ENCODE measurements at regions not wholly inside any gene's neighbourhood (a gene's known extent, or its start where the extent isn't known, plus 50 kb on each side); places are given as distances from the start of the nearest gene placed in this dataset.

DNA sequence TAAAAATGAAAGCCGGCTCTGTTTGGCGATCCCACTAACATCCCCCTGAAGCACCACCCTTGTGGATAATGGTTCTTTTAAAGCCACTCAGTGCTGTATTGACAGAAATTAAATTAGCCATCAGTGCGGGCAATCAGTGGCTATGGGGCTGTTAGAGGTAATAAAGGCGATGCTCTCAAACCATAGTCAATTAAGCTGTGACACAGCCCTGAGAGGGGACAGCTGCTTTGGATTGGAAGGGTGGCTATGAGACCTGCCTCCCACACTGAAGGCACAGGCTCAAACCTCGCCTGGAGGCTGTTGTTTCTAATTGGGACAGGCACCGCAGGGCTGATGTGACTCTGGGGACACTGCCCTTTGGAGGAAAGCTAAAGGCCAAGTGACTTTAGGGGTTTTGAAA lies 562.2 kb downstream of the VRK1 start:
- no peaks in the 10 kb centered on the region for H3K27me3 ChIP-seq (ENCODE audit: insufficient read depth, poor library complexity, severe bottlenecking)
- no peak overlapping the region for H3K4me3 ChIP-seq (replicated peaks; ENCODE audit: insufficient read depth, low read length)
- DNase-seq (ENCODE audit: low read depth in 1 of 2, low spot score in 1 of 2): no peak
- H3K27ac ChIP-seq (replicated peaks): no peak overlapping the region
- TF ChIP-seq GABPA (IDR thresholded peaks at IDR 0.05; ENCODE audit: low read depth) (no peak), POLR2AphosphoS5 (IDR thresholded peaks at IDR 0.05; ENCODE audit: low read depth) (no peak), SPI1 (IDR thresholded peaks at IDR 0.05; ENCODE audit: borderline replicate concordance, low read depth) (no peak), CTCF (IDR thresholded peaks at IDR 0.05; ENCODE audit: insufficient read depth, low read length) (no peak)
- TF ChIP-seq, protein P1, sequence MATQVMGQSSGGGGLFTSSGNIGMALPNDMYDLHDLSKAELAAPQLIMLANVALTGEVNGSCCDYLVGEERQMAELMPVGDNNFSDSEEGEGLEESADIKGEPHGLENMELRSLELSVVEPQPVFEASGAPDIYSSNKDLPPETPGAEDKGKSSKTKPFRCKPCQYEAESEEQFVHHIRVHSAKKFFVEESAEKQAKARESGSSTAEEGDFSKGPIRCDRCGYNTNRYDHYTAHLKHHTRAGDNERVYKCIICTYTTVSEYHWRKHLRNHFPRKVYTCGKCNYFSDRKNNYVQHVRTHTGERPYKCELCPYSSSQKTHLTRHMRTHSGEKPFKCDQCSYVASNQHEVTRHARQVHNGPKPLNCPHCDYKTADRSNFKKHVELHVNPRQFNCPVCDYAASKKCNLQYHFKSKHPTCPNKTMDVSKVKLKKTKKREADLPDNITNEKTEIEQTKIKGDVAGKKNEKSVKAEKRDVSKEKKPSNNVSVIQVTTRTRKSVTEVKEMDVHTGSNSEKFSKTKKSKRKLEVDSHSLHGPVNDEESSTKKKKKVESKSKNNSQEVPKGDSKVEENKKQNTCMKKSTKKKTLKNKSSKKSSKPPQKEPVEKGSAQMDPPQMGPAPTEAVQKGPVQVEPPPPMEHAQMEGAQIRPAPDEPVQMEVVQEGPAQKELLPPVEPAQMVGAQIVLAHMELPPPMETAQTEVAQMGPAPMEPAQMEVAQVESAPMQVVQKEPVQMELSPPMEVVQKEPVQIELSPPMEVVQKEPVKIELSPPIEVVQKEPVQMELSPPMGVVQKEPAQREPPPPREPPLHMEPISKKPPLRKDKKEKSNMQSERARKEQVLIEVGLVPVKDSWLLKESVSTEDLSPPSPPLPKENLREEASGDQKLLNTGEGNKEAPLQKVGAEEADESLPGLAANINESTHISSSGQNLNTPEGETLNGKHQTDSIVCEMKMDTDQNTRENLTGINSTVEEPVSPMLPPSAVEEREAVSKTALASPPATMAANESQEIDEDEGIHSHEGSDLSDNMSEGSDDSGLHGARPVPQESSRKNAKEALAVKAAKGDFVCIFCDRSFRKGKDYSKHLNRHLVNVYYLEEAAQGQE (IDR thresholded peaks at IDR 0.05; ENCODE audit: insufficient replicate concordance, low read depth): no peak

DNA sequence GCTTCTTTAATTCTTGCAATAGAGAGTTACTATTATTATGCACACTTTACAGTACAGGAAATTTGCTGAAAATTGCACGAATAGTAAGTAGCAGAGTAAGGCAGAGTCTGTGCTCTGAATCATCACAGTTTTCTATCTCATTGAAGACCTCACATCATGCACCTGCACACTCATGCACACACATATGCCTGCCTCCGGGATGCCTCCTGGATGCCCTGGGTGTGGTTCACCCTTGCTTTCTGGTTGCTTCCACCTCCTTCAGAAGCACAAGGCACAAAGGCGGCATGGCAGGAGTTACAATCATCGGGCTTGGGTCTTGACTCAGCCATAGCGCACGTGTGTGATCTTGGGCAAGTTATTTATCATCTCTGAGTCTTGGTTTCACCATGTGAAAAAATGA lies 564.0 kb downstream of the VRK1 start:
- Histone ChIP-seq H3K4me3 (replicated peaks; ENCODE audit: insufficient read depth, low read length) (no peak overlapping the region), H3K27ac (replicated peaks) (no peak overlapping the region), H3K27me3 (ENCODE audit: insufficient read depth, poor library complexity, severe bottlenecking) (no peaks in the 10 kb centered on the region)
- no peak for TF ChIP-seq SPI1 (IDR thresholded peaks at IDR 0.05; ENCODE audit: borderline replicate concordance, low read depth)
- no peak for TF ChIP-seq GABPA (IDR thresholded peaks at IDR 0.05; ENCODE audit: low read depth)
- TF ChIP-seq, protein P1 (IDR thresholded peaks at IDR 0.05; ENCODE audit: insufficient replicate concordance, low read depth): no peak
- TF ChIP-seq POLR2AphosphoS5 (IDR thresholded peaks at IDR 0.05; ENCODE audit: low read depth): no peak
- no peak for TF ChIP-seq CTCF (IDR thresholded peaks at IDR 0.05; ENCODE audit: insufficient read depth, low read length)
- no peak for DNase-seq (ENCODE audit: low read depth in 1 of 2, low spot score in 1 of 2)

DNA sequence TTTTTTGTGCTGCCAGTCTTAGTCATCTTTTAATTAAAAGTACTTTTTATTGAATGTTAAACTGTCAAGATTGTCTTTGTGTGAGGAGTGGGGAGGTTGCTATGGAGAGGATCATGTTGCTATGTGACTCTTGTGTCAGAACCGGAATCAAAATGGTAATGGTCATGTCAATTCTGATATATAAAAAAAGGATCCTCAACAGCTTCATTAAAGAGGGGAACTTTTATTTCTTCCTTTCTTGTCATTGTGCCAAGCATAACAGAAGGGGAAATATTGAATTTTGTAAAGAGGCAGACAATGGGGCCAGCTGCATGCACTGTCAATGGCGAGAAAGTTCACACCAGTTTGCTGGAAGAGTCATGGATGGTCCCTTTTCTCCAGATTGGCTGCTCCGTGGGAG lies 564.8 kb downstream of the VRK1 start:
- no peak for DNase-seq (ENCODE audit: low read depth in 1 of 2, low spot score in 1 of 2)
- H3K27ac ChIP-seq (replicated peaks): no peak overlapping the region
- no peaks in the 10 kb centered on the region for H3K27me3 ChIP-seq (ENCODE audit: insufficient read depth, poor library complexity, severe bottlenecking)
- H3K4me3 ChIP-seq (replicated peaks; ENCODE audit: insufficient read depth, low read length): no peak overlapping the region
- TF ChIP-seq GABPA (IDR thresholded peaks at IDR 0.05; ENCODE audit: low read depth) (no peak), SPI1 (IDR thresholded peaks at IDR 0.05; ENCODE audit: borderline replicate concordance, low read depth) (no peak), POLR2AphosphoS5 (IDR thresholded peaks at IDR 0.05; ENCODE audit: low read depth) (no peak), CTCF (IDR thresholded peaks at IDR 0.05; ENCODE audit: insufficient read depth, low read length) (no peak)
- TF ChIP-seq, protein P1 (IDR thresholded peaks at IDR 0.05; ENCODE audit: insufficient replicate concordance, low read depth): no peak
